CD14-positive monocyte (primary cell): ENCODE measurements at regions not wholly inside any gene's neighbourhood (a gene's known extent, or its start where the extent isn't known, plus 50 kb on each side); places are given as distances from the start of the nearest gene placed in this dataset.

Source experiments
- DNase-seq, 3 donors: peaks; one replicate each; pipeline ENCODE4 v3.0.0-alpha.2; 2011 to 2022
- H2AFZ ChIP-seq: 2 replicates; pipeline ENCODE4 v1.6.0; 2012; ENCODE audit warnings: mild to moderate bottlenecking, low read depth, low read length, inconsistent platforms; ENCODE audit not compliant: insufficient read depth, poor library complexity, severe bottlenecking
- H3K27ac ChIP-seq, 2 donors: 1 replicate in 1 of 2; 2 replicates in 1 of 2; pipeline ENCODE4 v1.5.1; 2012 to 2013; ENCODE audit warnings: low read length in 2 of 2, control low read depth in 1 of 2, inconsistent platforms in 1 of 2, low read depth in 1 of 2, mild to moderate bottlenecking in 1 of 2
- H3K27me3 ChIP-seq, 2 donors: one replicate each; pipeline versions ENCODE4 v1.6.0 to v1.6.1; 2011 to 2013; ENCODE audit warnings: low read length in 2 of 2; ENCODE audit not compliant: control insufficient read depth in 2 of 2, insufficient read depth in 2 of 2
- H3K36me3 ChIP-seq, 2 donors: replicated peaks in 1 of 2; 1 replicate in 1 of 2; 2 replicates in 1 of 2; pipeline versions ENCODE4 v1.5.1 to v1.6.1; 2012 to 2013; ENCODE audit warnings: low read length in 2 of 2, control low read depth in 1 of 2, inconsistent platforms in 1 of 2, mild to moderate bottlenecking in 1 of 2; ENCODE audit not compliant: insufficient read depth in 2 of 2, control insufficient read depth in 1 of 2
- H3K4me1 ChIP-seq, 2 donors: 1 replicate in 1 of 2; 2 replicates in 1 of 2; pipeline versions ENCODE4 v1.5.1 to v1.6.1; 2012 to 2013; ENCODE audit warnings: low read length in 2 of 2, control low read depth in 1 of 2, inconsistent platforms in 1 of 2, mild to moderate bottlenecking in 1 of 2, moderate library complexity in 1 of 2; ENCODE audit not compliant: insufficient read depth in 2 of 2, control insufficient read depth in 1 of 2
- H3K4me2 ChIP-seq: replicated peaks from 2 replicates; pipeline ENCODE3; 2012; ENCODE audit warnings: low read length, moderate library complexity, mild to moderate bottlenecking; ENCODE audit not compliant: poor library complexity, severe bottlenecking; ENCODE audit errors: extremely low read depth
- H3K4me3 ChIP-seq, 3 experiments: fragments of 200-600 bp in 1 of 3; sonication (generic) in 1 of 3; replicated peaks in 1 of 3; 1 replicate in 2 of 3; 2 replicates in 1 of 3; pipeline ENCODE4 v1.5.1; 2011 to 2013; ENCODE audit warnings: low read length in 3 of 3, mild to moderate bottlenecking in 3 of 3, control low read depth in 2 of 3, low read depth in 2 of 3, inconsistent platforms in 1 of 3, moderate library complexity in 1 of 3
- H3K79me2 ChIP-seq: 2 replicates; pipeline ENCODE4 v1.6.0; 2012; ENCODE audit warnings: mild to moderate bottlenecking, control low read depth, inconsistent platforms, low read length, moderate library complexity; ENCODE audit not compliant: insufficient read depth
- H3K9ac ChIP-seq: 2 replicates; pipeline ENCODE4 v1.6.0; 2017; ENCODE audit warnings: low read length, mild to moderate bottlenecking; ENCODE audit not compliant: insufficient read depth, poor library complexity, severe bottlenecking
- H3K9me3 ChIP-seq, 2 donors: replicated peaks in 1 of 2; 1 replicate in 1 of 2; 2 replicates in 1 of 2; pipeline versions ENCODE4 v1.5.1 to v1.6.1; 2012 to 2013; ENCODE audit warnings: low read length in 2 of 2, control low read depth in 1 of 2; ENCODE audit not compliant: control insufficient read depth in 1 of 2, insufficient read depth in 1 of 2
- H4K20me1 ChIP-seq: 2 replicates; pipeline ENCODE4 v1.6.0; 2012; ENCODE audit warnings: mild to moderate bottlenecking, low read length, control low read depth, moderate library complexity; ENCODE audit not compliant: insufficient read depth
- H3K27ac Mint-ChIP-seq, 7 donors: one replicate each; pipeline ENCODE4 v1.8.0; 2020; ENCODE audit warnings: mild to moderate bottlenecking in 7 of 7, mixed read lengths in 7 of 7, moderate library complexity in 6 of 7, inconsistent platforms in 2 of 7
- H3K27me3 Mint-ChIP-seq, 3 donors: one replicate each; pipeline ENCODE4 v1.8.0; 2021 to 2022; ENCODE audit warnings: low read depth in 3 of 3, mild to moderate bottlenecking in 3 of 3, mixed read lengths in 3 of 3, moderate library complexity in 3 of 3, inconsistent platforms in 1 of 3
- H3K36me3 Mint-ChIP-seq, 2 donors: one replicate each; pipeline ENCODE4 v1.8.0; 2020; ENCODE audit warnings: mixed read lengths in 2 of 2, inconsistent platforms in 1 of 2, mild to moderate bottlenecking in 1 of 2
- H3K4me1 Mint-ChIP-seq: one replicate; pipeline ENCODE4 v1.8.0; 2020; ENCODE audit warnings: mild to moderate bottlenecking, mixed read lengths
- H3K4me3 Mint-ChIP-seq, 2 donors: one replicate each; pipeline ENCODE4 v1.8.0; 2020; ENCODE audit warnings: mild to moderate bottlenecking in 2 of 2, mixed read lengths in 2 of 2, moderate library complexity in 1 of 2
- H3K9me3 Mint-ChIP-seq, 7 donors: one replicate each; pipeline ENCODE4 v1.8.0; 2020 to 2022; ENCODE audit warnings: mixed read lengths in 7 of 7, mild to moderate bottlenecking in 6 of 7, moderate library complexity in 6 of 7, inconsistent platforms in 2 of 7
- CTCF ChIP-seq: fragments of 200-600 bp; IDR thresholded peaks from one replicate; pipeline ENCODE4 v1.8.0; 2022; ENCODE audit warnings: antibody characterized with exemption, mild to moderate bottlenecking
- WGBS: methylation state at CpG from one replicate; pipeline ENCODE4 v1.1.5; 2013; ENCODE audit warnings: missing lambda C conversion rate; ENCODE audit not compliant: insufficient coverage; 5-methylcytosine and 5-hydroxymethylcytosine counted together
- intact Hi-C, 2 donors: fragments of 100-400 bp; cut with micrococcal nuclease; formaldehyde crosslinking; loops; one replicate each; pipeline versions ENCODE4 v1.15.0 to v1.15.1; 2023

GRCh38 chr7:27367179-27367932, 124.8 kb downstream of the EVX1 start:
- Histone ChIP-seq H3K4me3 (no peak overlapping the region), H3K4me1 (peaks cover 15 to 22% of the 10 kb centered on the region in 2 donors), H3K79me2 (no peaks in the 10 kb centered on the region), H3K9me3 (no peaks in the 10 kb centered on the region), H3K4me2 (no peak overlapping the region), H2AFZ (no peak overlapping the region), H3K27me3 (no peaks in the 10 kb centered on the region), H3K36me3 (no peaks in the 10 kb centered on the region), H3K9ac (no peak overlapping the region), H4K20me1 (no peaks in the 10 kb centered on the region), H3K27ac (no peak overlapping the region)
- Mint-ChIP-seq H3K27me3 (peaks cover 0 to 2% (median 2%) of the 10 kb centered on the region in 3 donors), H3K27ac (no peak overlapping the region), H3K36me3 (no peaks in the 10 kb centered on the region), H3K4me3 (no peak overlapping the region), H3K4me1 (peaks cover 18% of the 10 kb centered on the region), H3K9me3 (peaks cover 0 to 4% (median 0%) of the 10 kb centered on the region in 7 donors)
- 100% methylated on average over 2 of the region's 4 CpGs for WGBS
- no peak for TF ChIP-seq CTCF
- intact Hi-C loops = no loop called here
- DNase-seq = no peak

GRCh38 chr7:27367933-27368549, 125.4 kb downstream of the EVX1 start:
- intact Hi-C loops = no loop called here
- no peak overlapping the region for H3K4me3 ChIP-seq
- H3K9ac ChIP-seq = no peak overlapping the region
- Mint-ChIP-seq H3K4me1 (peaks cover 23% of the 10 kb centered on the region), H3K36me3 (no peaks in the 10 kb centered on the region), H3K9me3 (peaks cover 0 to 4% (median 0%) of the 10 kb centered on the region in 7 donors), H3K4me3 (no peak overlapping the region), H3K27ac (no peak overlapping the region), H3K27me3 (peaks cover 0 to 2% (median 2%) of the 10 kb centered on the region in 3 donors)
- H4K20me1 ChIP-seq = no peaks in the 10 kb centered on the region
- no peak overlapping the region for H3K27ac ChIP-seq
- no peak for TF ChIP-seq CTCF
- no peaks in the 10 kb centered on the region for H3K36me3 ChIP-seq
- no peak overlapping the region for H3K4me2 ChIP-seq
- H3K27me3 ChIP-seq = no peaks in the 10 kb centered on the region
- no peak for DNase-seq
- 89% methylated on average over 4 of the region's 4 CpGs for WGBS
- H3K9me3 ChIP-seq = no peaks in the 10 kb centered on the region
- peaks cover 19 to 29% of the 10 kb centered on the region in 2 donors for H3K4me1 ChIP-seq
- H3K79me2 ChIP-seq = no peaks in the 10 kb centered on the region
- no peak overlapping the region for H2AFZ ChIP-seq
